H1 (cell line): ENCODE measurements at regions not wholly inside any gene's neighbourhood (a gene's known extent, or its start where the extent isn't known, plus 50 kb on each side); places are given as distances from the start of the nearest gene placed in this dataset.

Source experiments
- ATF3 ChIP-seq: IDR thresholded peaks from 2 replicates; pipeline ENCODE4 v1.6.1; 2011; ENCODE audit warnings: low read depth, mild to moderate bottlenecking, low read length; ENCODE audit not compliant: insufficient read depth
- CBX8 ChIP-seq: fragments of 300-800, 300-1000 bp; sonication (generic); IDR thresholded peaks from 2 replicates; pipeline ENCODE4 v1.7.1; 2016; ENCODE audit warnings: low read depth, low read length, borderline replicate concordance
- EGR1 ChIP-seq: IDR thresholded peaks from 2 replicates; pipeline ENCODE4 v1.6.1; 2011; ENCODE audit warnings: low read depth, low read length, borderline replicate concordance
- FOSL1 ChIP-seq: IDR thresholded peaks from 2 replicates; pipeline ENCODE4 v1.6.1; 2011; ENCODE audit warnings: mild to moderate bottlenecking, low read depth, low read length, moderate library complexity; ENCODE audit not compliant: insufficient read depth
- GABPA ChIP-seq: IDR thresholded peaks from 2 replicates; pipeline ENCODE4 v1.6.1; 2011; ENCODE audit warnings: mild to moderate bottlenecking, low read length, moderate library complexity, borderline replicate concordance; ENCODE audit not compliant: insufficient read depth
- RFX5 ChIP-seq: IDR thresholded peaks from 2 replicates; pipeline ENCODE4 v1.6.1; 2011; ENCODE audit warnings: low read depth, low read length, improper control_type of control experiment, borderline replicate concordance
- SIRT6 ChIP-seq: IDR thresholded peaks from one replicate; pipeline ENCODE4 v1.7.1; 2012; ENCODE audit warnings: low read length, inconsistent platforms
- SIX5 ChIP-seq: IDR thresholded peaks from 2 replicates; pipeline ENCODE4 v1.6.1; 2011; ENCODE audit warnings: mild to moderate bottlenecking, low read depth, low read length
- SRF ChIP-seq: IDR thresholded peaks from 2 replicates; pipeline ENCODE4 v1.6.1; 2011; ENCODE audit warnings: mild to moderate bottlenecking, low read depth, low read length, moderate library complexity
- TF ChIP-seq, protein P1 (sequence below): fragments of 300-600 bp; sonication (generic); IDR thresholded peaks from 2 replicates; pipeline ENCODE4 v1.7.1; 2012; ENCODE audit warnings: low read length, moderate library complexity, mild to moderate bottlenecking, inconsistent platforms; ENCODE audit not compliant: insufficient replicate concordance

- TF ChIP-seq SIX5 (no peak), ATF3 (no peak), EGR1 (no peak), SIRT6 (no peak), CBX8 (no peak), SRF (no peak), GABPA (no peak), RFX5 (no peak), FOSL1 (no peak)
- TF ChIP-seq, protein P1, sequence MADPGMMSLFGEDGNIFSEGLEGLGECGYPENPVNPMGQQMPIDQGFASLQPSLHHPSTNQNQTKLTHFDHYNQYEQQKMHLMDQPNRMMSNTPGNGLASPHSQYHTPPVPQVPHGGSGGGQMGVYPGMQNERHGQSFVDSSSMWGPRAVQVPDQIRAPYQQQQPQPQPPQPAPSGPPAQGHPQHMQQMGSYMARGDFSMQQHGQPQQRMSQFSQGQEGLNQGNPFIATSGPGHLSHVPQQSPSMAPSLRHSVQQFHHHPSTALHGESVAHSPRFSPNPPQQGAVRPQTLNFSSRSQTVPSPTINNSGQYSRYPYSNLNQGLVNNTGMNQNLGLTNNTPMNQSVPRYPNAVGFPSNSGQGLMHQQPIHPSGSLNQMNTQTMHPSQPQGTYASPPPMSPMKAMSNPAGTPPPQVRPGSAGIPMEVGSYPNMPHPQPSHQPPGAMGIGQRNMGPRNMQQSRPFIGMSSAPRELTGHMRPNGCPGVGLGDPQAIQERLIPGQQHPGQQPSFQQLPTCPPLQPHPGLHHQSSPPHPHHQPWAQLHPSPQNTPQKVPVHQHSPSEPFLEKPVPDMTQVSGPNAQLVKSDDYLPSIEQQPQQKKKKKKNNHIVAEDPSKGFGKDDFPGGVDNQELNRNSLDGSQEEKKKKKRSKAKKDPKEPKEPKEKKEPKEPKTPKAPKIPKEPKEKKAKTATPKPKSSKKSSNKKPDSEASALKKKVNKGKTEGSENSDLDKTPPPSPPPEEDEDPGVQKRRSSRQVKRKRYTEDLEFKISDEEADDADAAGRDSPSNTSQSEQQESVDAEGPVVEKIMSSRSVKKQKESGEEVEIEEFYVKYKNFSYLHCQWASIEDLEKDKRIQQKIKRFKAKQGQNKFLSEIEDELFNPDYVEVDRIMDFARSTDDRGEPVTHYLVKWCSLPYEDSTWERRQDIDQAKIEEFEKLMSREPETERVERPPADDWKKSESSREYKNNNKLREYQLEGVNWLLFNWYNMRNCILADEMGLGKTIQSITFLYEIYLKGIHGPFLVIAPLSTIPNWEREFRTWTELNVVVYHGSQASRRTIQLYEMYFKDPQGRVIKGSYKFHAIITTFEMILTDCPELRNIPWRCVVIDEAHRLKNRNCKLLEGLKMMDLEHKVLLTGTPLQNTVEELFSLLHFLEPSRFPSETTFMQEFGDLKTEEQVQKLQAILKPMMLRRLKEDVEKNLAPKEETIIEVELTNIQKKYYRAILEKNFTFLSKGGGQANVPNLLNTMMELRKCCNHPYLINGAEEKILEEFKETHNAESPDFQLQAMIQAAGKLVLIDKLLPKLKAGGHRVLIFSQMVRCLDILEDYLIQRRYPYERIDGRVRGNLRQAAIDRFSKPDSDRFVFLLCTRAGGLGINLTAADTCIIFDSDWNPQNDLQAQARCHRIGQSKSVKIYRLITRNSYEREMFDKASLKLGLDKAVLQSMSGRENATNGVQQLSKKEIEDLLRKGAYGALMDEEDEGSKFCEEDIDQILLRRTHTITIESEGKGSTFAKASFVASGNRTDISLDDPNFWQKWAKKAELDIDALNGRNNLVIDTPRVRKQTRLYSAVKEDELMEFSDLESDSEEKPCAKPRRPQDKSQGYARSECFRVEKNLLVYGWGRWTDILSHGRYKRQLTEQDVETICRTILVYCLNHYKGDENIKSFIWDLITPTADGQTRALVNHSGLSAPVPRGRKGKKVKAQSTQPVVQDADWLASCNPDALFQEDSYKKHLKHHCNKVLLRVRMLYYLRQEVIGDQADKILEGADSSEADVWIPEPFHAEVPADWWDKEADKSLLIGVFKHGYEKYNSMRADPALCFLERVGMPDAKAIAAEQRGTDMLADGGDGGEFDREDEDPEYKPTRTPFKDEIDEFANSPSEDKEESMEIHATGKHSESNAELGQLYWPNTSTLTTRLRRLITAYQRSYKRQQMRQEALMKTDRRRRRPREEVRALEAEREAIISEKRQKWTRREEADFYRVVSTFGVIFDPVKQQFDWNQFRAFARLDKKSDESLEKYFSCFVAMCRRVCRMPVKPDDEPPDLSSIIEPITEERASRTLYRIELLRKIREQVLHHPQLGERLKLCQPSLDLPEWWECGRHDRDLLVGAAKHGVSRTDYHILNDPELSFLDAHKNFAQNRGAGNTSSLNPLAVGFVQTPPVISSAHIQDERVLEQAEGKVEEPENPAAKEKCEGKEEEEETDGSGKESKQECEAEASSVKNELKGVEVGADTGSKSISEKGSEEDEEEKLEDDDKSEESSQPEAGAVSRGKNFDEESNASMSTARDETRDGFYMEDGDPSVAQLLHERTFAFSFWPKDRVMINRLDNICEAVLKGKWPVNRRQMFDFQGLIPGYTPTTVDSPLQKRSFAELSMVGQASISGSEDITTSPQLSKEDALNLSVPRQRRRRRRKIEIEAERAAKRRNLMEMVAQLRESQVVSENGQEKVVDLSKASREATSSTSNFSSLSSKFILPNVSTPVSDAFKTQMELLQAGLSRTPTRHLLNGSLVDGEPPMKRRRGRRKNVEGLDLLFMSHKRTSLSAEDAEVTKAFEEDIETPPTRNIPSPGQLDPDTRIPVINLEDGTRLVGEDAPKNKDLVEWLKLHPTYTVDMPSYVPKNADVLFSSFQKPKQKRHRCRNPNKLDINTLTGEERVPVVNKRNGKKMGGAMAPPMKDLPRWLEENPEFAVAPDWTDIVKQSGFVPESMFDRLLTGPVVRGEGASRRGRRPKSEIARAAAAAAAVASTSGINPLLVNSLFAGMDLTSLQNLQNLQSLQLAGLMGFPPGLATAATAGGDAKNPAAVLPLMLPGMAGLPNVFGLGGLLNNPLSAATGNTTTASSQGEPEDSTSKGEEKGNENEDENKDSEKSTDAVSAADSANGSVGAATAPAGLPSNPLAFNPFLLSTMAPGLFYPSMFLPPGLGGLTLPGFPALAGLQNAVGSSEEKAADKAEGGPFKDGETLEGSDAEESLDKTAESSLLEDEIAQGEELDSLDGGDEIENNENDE: no peak
Observed at GRCh38 chr13:111561091-111561781, 240.8 kb downstream of the TEX29 start (continued).
